HepG2 (cell line): ENCODE measurements at regions not wholly inside any gene's neighbourhood (a gene's known extent, or its start where the extent isn't known, plus 50 kb on each side); places are given as distances from the start of the nearest gene placed in this dataset.

Source experiments
- AKNA ChIP-seq: sonication (generic); formaldehyde crosslinking; IDR thresholded peaks from 2 replicates; pipeline ENCODE4 v1.4.0; 2020; ENCODE audit warnings: missing genetic modification reagents, borderline replicate concordance
- ARID4A ChIP-seq: sonication (generic); formaldehyde crosslinking; IDR thresholded peaks from 2 replicates; pipeline ENCODE4 v1.5.0; 2020; ENCODE audit warnings: mild to moderate bottlenecking, missing genetic modification reagents, borderline replicate concordance
- ARID5B ChIP-seq: IDR thresholded peaks from 2 replicates; pipeline ENCODE4 v1.4.0; 2020; ENCODE audit warnings: mild to moderate bottlenecking, missing genetic modification reagents
- PHF21A ChIP-seq: sonication (generic); formaldehyde crosslinking; IDR thresholded peaks from 2 replicates; pipeline ENCODE4 v1.5.0; 2020; ENCODE audit warnings: mild to moderate bottlenecking, missing genetic modification reagents
- ZBTB38 ChIP-seq: sonication (generic); formaldehyde crosslinking; IDR thresholded peaks from 2 replicates; pipeline ENCODE4 v1.5.1; 2020; ENCODE audit warnings: mild to moderate bottlenecking, missing genetic modification reagents
- ZNF503 ChIP-seq: sonication (generic); formaldehyde crosslinking; IDR thresholded peaks from 2 replicates; pipeline ENCODE4 v1.4.0; 2020; ENCODE audit warnings: missing genetic modification reagents
- ZNF564 ChIP-seq: sonication (generic); formaldehyde crosslinking; IDR thresholded peaks from 2 replicates; pipeline ENCODE4 v1.8.1; 2023; ENCODE audit warnings: mild to moderate bottlenecking, missing genetic modification reagents
- ZNF577 ChIP-seq: sonication (generic); formaldehyde crosslinking; IDR thresholded peaks from 2 replicates; pipeline ENCODE4 v1.4.0; 2020; ENCODE audit warnings: mild to moderate bottlenecking, low read depth, missing genetic modification reagents, borderline replicate concordance

GRCh38 chr5:42875785-42876374 is 64.2 kb upstream of the SELENOP start (continued):
- TF ChIP-seq ZNF503 (CRISPR knock-in tag) = peak; percentile 58
- TF ChIP-seq AKNA = peak; percentile 69; the same call in 1 of the 2 replicates
- TF ChIP-seq ARID5B = peak; percentile 86
- TF ChIP-seq PHF21A (CRISPR knock-in tag) = peak; percentile 75; the same call in 1 of the 2 replicates
- peak; percentile 61; the same call in 1 of the 2 replicates for TF ChIP-seq ZNF564 (CRISPR knock-in tag)
- 0 out of 2 replicates have a peak, but pooled peaks have one; percentile 54 for TF ChIP-seq ZBTB38 (CRISPR knock-in tag)
- TF ChIP-seq ARID4A (CRISPR knock-in tag) = peak; percentile 33; the same call in 1 of the 2 replicates
- TF ChIP-seq ZNF577 (CRISPR knock-in tag) = no peak
